Astrocyte of the hippocampus (primary cell): ENCODE measurements at regions not wholly inside any gene's neighbourhood (a gene's known extent, or its start where the extent isn't known, plus 50 kb on each side); places are given as distances from the start of the nearest gene placed in this dataset.
"Not testable (repeated sequence)": the region's sequence is repeated elsewhere in the genome, so short reads cannot be mapped to it uniquely, and the experiment has no call there.

Source experiments
- DNase-seq: peaks from one replicate; pipeline ENCODE4 v3.0.0; 2011; ENCODE audit warnings: low read depth, low spot score

DNA sequence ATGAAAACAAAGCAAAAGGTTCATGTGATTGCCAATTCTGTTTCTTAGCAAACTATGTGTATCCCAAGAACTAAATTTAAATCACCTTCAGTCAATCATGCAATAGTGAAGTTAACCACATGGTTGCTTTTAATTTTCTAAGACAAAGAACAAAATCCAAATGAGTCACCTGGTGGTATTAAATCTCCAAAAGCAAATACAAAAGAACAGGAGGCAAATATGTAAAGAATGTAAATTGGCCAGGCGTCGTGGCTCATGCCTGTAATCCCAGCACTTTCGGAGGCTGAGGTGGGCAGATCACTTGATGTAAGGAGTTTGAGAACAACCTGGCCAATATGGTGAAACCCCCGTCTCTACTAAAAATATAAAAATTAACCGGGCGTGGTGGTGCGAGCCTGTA, 54.2 kb upstream of the PIK3R4 start:
- DNase-seq = peak; percentile 34

DNA sequence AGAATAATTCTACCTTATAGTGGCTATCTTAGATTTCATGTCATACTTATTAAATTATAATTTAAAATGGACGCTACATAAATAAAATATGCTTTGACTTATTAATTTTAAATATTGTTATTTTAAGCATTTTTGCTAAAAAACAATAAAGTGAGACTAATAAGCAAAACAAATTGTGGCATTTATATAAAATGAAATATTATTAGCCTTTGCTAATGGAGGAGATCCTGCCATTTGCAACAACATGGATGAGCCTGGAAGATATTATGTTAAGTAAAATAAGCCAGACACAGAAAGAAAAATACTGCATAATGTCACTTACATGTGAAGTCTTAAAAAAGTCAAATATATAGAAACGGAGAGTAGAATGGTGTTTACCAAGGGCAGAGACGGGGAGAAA, 54.8 kb upstream of the PIK3R4 start:
- DNase-seq = no peak

DNA sequence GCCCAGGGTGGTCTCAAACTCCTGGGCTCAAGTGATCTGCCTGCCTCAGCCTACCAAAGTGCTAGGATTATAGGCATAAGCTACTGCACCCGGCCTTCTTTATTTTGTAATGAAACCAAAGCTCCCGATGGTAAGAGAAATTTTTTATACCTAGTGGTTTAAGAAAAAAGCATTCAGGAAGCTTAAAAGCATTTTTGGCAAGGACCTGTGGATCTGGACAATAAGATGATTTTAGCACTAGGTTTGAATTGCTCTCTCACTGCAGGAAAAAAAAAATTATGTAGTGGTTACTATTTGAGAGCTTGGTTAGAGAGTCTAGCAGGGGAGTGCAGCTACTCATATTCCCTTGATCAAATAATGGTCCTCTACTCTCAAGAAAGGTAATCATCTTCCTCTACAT, 64.9 kb upstream of the PIK3R4 start:
- no peak for DNase-seq

DNA sequence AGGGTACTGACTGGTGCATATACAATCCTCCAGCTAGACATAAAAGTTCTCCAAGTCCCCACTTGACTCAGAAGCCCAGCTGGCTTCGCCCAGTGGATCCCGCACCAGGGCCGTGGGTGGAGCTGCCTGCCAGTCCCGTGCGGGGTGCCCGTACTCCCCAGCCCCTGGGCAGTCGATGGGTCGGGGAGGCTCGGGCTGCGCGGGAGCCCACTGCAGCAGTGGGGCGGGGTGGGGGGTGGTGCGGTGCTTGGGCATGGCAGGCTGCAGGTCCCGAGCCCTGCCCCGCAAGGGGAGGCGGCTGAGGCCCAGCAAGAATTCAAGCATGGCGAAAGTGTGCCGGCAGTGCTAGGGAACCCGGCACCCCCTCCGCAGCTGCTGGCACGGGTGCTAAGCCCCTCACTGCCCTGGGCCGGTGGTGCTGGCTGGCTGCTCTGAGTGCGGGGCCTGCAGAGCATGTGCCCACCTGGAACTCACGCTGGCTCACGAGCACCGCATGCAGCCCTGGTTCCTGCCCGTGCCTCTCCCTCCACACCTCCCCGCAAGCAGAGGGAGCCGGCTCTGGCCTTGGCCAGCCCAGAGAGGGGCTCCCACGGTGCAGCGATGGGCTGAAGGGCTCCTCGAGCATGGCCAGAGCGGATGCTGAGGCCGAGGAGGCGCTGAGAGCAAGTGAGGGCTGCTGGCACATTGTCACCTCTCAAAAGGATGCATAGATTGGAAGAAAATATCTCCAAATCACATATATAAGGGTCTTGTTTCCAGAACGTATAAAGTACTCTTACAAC, 68.3 kb upstream of the PIK3R4 start:
- DNase-seq = no peak

DNA sequence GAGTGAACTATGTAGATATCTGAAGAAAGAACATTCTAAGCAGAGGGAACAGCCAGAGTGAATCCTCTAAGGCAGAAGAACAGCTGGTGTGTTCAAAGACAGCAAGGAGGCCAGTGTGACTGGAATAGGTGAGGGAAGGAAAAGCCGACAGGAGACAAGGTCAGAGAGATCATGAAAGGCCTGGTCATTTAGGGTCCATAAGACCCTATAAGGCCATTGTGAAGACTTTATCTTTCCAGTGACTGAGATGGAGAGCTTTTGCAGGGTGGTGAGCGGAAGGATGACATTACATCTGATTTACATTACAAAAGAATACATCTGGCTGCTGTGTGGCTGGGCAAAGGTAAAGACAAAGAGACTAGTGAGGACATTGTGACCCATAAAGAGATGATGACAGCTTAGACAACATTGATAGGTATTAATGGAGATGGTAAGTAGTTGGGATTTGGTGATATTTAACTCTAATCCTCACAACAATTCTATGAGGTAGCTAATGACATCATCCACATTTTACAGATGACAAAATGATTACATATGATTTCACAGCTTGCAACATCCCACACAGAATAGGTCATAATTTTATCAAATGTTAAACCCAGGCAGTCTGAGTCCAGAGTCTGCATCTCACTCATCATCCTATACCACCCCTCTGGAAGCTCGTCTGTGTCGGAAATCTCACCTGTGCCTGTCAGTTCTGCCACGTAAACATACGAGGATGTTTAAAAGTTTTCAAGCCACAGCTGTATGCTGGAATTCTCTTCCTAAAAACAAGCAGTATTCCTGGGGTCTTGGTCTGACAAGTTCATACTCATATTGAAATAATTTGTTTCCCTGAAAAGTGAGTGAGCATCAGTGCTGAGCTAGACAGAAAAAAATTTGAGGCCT, 70.2 kb upstream of the PIK3R4 start:
- no peak for DNase-seq

DNA sequence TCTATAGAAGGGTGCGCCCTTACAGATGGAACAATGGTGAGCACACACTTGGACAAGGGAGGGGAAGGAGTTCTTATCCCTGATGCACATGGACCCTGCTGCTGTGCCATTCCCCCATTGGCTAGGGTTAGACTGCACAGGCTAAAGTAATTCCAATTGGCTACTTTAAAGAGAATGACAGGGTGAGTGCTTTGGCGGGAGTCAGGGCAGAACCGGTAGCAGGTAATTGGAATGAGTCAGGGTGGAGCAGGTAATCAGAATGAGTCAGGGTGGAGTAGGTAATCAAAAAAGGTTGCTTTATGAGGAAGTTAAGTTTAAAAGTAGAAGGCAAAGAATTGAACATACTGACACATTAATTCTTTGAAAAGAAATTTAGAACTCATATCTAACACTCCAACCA, 71.4 kb upstream of the PIK3R4 start:
- not testable (repeated sequence) for DNase-seq

DNA sequence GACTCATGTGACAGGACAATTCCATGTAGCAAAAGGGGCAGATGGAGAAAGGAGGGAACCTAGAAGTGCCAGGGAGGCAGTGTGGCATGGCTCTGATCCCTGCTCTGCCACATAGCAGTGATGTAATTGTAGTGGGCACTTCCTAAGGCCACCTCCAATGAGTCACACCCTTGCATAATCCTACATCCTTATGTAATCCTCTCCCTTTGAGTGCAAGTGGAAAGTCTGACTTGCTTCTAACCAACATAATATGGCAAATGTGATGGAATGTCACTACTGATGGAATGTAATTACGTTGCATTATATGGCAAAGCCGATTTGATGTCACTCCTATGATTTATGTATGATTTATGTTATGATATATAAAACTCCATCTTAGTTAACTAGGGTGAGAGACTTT, 72.9 kb upstream of the ATP2C1 start:
- peak; percentile 57 for DNase-seq

DNA sequence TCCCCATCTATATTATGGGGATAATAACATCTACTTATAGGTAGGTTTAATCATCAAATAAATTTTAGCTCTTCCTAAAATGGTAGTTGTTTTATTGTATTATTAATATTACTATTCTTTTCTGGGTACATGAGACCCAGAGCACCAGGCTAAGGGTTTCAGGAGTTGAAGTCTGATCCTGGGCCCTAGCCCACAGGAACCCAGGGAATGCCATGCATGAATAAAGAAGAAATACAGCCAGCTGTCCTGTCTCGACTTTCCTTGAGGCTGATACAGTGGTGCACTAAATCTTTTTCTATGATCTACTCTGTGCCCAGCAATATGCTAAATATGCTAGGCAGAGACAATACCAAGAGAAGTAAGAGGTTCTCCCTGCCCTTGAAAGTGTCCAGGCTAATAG, 72.1 kb upstream of the ATP2C1 start:
- no peak for DNase-seq

DNA sequence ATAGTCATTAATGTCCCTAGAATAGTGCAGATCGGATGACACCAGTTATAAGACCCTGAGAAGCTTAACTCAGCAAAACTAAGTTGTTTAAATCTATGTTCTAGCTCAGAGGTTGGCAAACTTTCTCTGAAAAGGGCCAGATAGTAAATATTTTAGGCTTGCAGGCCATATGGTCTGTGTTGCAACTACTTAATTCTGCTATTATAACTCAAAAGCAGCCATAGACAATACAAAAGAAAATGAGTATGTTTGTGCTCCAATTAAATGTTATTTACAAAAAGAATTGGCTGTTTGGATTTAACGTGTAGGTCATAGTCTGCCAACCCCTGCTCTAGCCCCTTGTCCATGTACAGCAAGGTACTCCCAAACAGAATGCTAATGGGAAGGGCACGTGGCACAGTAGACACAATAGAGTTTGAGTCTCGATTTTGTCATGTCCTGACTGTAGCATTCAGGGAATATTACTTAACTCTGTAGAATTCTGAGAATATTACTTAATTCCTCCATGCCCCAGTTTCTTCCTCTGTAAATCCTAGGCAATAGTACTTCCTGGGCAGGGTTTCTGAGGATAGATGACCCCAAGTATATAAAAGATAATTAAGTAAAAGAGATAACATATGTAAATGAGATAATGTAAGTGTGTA, 70.5 kb upstream of the ATP2C1 start:
- no peak for DNase-seq

DNA sequence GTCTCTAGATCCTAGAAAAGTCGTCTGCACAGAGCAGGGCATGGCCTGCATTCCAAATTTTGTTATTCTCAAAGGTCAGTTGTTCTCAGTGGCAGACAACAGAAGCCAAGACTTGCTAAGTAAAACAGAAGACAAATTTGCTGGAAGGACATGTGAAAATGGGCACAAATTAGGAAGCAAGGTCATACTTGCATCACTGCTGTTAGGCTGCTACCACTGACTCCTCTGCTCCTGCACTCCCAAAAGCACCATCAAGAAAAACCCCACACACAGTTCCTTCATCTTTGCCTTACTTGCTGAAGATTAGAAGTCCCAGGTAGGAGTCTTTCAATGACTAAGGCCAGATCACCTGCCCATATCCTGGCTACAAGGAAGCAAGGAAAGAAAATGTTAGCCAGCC, 69.9 kb upstream of the ATP2C1 start:
- DNase-seq = no peak

DNA sequence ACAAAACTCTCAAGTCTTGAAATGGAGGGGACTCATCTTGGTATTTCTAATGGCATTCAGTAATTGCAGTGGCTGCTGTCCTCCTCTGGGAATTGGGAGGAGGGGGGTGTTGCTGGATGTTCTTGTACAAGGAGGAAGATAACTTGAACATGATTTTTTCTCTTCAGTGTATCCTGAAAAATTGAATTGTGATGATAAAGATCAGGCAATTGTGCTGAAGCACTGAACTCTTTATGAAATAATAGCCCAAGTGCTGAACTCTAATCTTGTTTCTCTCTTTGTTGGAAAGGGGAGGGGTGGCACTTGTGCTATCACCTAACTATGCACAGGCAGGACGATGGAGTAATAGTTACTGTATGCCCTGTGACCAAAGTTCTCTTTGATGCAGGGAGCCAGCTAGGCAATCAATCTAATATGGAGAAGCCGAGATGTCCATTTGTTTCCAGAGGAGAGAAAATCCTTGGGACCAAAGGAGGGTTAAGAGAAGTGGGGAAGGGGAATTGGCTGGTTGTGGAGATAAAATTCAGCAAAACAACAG, 68.1 kb upstream of the ATP2C1 start:
- no peak for DNase-seq

DNA sequence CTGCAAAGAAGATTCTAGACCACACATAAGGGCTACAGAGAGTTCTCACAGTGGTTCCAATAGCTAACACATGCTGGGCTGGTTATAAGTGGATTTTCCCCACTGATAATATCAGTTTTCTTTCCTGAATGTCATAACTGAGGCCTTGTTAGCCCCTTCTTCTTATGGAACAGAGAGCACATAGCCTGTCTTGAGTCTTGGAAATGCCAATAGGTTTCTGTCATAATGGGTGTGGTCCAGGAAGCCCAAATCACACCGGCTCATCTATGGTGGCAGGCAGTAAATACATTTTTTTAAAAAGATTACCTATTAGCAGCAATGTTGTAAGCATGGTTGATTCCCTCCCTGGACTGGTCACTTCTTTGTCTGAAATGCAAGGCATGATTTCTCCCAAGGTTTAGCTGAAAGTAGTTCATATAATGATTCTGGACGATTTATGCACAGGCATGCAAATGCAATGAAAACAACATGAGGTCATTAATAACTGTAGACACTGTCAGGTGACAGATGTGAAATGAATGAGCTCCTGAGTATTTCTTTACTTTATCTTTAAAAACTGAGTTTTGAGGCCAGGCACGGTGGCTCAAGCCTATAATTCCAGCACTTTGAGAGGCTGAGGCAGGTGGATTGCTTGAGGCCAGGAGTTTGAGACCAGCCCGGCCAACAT, 67.2 kb upstream of the ATP2C1 start:
- no peak for DNase-seq

DNA sequence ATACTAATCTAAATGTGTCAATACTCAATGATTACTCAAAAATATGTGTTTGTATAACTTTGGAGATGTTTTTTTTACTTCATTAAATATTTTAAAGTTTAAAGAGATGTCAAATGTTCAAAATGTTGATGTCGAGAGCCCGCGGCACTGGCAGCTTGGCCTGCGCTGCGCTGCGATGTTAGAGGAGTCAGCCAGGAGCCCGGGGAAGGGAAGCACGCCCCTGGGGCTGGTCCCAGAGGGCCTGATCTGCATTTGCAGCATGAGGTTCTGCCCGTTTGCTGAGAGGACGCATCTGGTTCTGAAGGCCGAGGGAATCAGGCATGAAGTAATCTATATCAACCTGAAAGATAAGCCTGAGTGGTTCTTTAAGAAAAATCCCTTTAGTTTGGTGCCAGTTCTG, 66.4 kb upstream of the ATP2C1 start:
- DNase-seq = no peak

DNA sequence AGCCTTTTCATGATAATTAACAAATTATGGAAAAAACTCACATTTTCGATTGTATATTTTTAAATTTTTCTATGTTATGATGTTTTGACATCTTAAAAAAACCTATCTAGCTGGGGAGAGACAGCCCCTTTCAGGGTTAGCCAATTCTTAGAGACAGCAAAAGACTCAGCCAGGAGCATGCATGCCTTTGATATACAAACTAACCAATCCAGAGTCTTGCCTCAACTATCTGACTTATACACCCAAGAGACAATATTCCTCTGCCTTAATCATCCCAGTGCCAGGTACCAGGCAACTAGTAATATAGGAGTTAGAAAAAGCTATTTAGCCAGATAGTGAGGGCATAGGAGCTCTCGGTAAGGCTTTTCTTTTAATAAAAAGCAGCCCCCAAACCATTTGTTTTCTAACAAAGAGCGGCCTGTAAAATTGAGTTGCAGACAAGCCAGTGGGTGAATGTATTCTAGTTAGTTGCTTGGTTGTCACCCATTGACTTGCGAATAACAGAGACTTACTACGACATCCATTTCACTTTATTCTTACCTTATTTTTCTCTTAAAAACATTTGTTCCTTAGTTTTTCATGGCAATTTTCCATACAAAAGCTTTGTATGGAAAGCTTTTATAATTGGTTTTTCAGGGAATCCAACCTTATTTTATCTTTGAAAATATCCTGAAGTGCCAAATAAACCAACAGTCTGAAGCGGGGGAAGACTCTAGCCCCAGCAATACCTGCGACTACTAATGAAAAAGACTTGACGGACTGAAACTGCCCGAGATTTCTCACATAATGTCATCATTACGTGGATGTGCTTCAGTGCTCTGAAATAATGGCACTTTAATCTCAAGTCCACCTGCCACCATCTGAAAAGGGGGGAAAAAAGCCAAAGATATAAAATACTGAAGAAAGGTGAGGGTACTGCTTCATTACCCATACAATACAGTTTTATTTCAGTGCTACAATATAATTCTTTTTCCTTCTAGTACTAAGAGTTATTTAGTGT, 64.6 kb upstream of the ATP2C1 start:
- no peak for DNase-seq

DNA sequence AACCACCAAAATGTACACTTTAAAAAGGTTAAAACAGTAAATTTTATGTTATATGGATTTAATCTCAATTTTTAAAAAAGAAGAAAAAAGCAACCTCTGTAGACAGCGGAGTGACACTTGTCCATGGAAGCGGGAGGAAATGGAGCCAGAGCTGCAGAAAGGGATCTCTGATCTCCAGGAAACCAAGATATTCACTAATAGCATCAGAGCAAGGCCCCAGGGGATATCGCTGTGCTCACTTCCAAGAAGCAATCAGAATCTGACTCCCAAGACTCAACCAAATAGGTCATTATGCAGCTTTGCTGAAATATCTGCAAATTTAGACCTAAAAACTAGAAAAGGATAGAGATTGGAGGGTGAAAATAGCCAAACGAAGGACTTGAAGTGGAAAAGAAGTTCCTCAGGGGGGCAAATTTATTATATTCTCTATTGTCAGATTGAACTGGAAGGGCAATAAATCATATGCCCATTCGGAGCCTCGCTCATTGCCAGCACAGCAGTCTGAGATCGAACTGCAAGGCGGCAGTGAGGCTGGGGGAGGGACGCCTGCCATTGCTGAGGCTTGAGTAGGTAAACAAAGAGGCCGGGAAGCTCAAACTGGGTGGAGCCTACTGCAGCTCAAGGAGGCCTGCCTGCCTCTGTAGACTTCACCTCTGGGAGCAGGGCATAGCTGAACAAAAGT, 62.0 kb upstream of the ATP2C1 start:
- no peak for DNase-seq

DNA sequence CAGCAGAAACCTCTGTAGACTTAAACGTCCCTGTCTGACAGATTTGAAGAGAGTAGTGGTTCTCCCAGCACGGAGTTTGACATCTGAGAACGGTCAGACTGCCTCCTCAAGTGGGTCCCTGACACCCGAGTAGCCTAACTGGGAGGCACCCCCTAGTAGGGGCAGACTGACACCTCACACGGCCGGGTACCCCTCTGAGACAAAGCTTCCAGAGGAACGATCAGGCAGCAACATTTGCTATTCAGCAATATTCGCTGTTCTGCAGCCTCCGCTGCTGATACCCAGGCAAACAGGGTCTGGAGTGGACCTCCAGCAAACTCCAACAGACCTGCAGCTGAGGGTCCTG, 61.5 kb upstream of the ATP2C1 start:
- DNase-seq = not testable (repeated sequence)

DNA sequence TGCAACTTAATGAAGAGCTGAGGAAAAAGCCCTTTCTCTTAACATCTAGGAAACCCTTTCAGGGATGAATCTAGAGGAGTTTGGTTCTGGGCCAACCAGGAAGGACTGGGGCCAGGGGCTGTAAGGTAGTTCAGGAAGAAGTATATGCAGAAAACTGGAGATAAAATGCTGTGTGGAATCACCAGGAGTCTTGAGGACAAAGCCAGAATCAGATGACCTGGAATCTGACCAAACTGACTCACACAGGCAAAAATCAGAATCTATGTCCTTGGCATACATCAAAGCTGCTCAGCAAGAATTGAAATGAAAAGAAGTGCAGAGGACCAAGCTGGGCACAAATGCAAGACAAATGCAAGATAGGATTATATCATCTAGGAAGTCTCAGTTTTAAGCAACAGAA, 59.4 kb upstream of the ATP2C1 start:
- DNase-seq = peak; percentile 61

DNA sequence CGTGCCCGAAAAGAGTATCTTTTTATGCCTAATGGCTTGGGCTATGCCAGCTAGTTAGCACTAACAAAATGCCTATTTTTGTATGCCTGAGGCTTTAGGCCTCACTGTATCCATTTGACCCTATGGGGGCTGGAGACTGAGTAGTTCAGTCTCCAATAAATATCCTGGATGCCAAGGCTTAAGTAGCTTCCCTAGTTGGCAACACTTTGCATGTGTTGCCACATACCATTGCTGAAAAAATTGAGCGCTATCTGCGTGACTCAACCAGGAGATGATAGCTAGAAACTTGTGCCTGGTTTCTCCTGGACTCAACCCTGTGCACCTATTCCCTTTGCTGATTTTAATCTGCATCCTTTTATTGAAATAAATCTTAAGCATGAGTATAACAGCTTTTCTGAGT, 58.4 kb upstream of the ATP2C1 start:
- no peak for DNase-seq

DNA sequence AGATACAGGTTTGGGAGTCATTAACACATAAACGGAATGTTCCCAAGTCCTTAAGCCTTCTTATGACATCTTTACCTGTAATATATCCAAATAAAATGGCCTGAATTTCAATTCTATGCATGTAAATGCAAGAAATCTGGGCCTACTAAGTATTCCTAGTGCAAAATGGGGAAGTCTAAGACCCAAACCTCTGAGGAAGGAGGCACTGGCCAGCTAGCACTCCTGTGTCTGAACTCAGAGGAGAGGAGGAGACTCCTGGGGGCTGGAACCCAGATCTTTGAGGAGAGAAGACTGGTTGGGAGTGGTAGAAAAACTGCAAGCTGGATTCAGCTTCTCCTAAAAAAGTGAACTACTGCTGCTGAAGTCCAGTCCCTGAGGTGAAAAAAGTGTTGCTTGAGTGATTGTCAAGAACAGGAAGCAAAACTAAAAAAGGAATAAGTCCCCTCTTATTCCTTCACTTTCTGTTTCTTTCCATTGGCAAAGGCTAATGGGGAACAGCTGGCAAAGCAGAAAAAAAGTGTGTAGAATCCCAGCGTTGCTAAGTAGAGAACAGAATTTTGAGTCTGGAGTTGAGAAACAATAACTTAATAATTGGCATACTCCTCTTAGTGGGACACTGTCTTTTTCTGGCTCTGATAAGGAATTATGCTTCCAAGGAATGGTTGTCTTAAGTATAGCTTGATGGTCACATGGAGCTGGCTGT, 54.8 kb upstream of the ATP2C1 start:
- DNase-seq = no peak
